Keratinocyte (primary cell): ENCODE measurements at regions not wholly inside any gene's neighbourhood (a gene's known extent, or its start where the extent isn't known, plus 50 kb on each side); places are given as distances from the start of the nearest gene placed in this dataset.

Source experiments
- DNase-seq: peaks from one replicate; pipeline ENCODE4 v3.0.0-alpha.2; 2011; ENCODE audit warnings: low read depth, missing footprints, low spot score
- FAIRE-seq: peaks from 2 replicates; lab custom pipeline; 2011; peaks lifted over from hg19 to GRCh38; lab: Jason Lieb, UNC
- H2AFZ ChIP-seq: 2 replicates; pipeline ENCODE4 v1.6.0; 2012; ENCODE audit warnings: low read length, control low read depth, inconsistent platforms; ENCODE audit not compliant: control insufficient read depth
- H3K27ac ChIP-seq: 2 replicates; pipeline ENCODE4 v1.5.1; 2011; ENCODE audit warnings: low read length; ENCODE audit not compliant: control insufficient read depth, insufficient read depth
- H3K27me3 ChIP-seq: 3 replicates; pipeline ENCODE4 v1.6.0; 2011; ENCODE audit warnings: low read length; ENCODE audit not compliant: control insufficient read depth, insufficient read depth; ENCODE audit errors: extremely low read depth
- H3K36me3 ChIP-seq, 2 experiments: 2 replicates in 1 of 2; 3 replicates in 1 of 2; pipeline ENCODE4 v1.5.1; 2011; ENCODE audit warnings: low read length in 2 of 2, mild to moderate bottlenecking in 1 of 2; ENCODE audit not compliant: control insufficient read depth in 2 of 2, insufficient read depth in 2 of 2; ENCODE audit errors: extremely low read depth in 1 of 2
- H3K4me1 ChIP-seq: 3 replicates; pipeline ENCODE4 v1.5.1; 2011; ENCODE audit warnings: low read length; ENCODE audit not compliant: control insufficient read depth, insufficient read depth; ENCODE audit errors: extremely low read depth
- H3K4me2 ChIP-seq: 3 replicates; pipeline ENCODE4 v1.6.0; 2011; ENCODE audit warnings: low read depth, low read length; ENCODE audit not compliant: control insufficient read depth, insufficient read depth; ENCODE audit errors: extremely low read depth
- H3K4me3 ChIP-seq, 3 experiments: fragments of 200-600 bp in 1 of 3; sonication (generic) in 1 of 3; 2 replicates in 2 of 3; 3 replicates in 1 of 3; pipeline ENCODE4 v1.5.1; 2011 to 2016; ENCODE audit warnings: low read length in 3 of 3, mild to moderate bottlenecking in 3 of 3, control low read depth in 2 of 3, inconsistent platforms in 1 of 3, low read depth in 1 of 3, mixed read lengths in 1 of 3, mixed run types in 1 of 3, moderate library complexity in 1 of 3; ENCODE audit not compliant: control insufficient read depth in 2 of 3, insufficient read depth in 2 of 3; ENCODE audit errors: extremely low read depth in 1 of 3
- H3K79me2 ChIP-seq: 2 replicates; pipeline ENCODE4 v1.6.0; 2012; ENCODE audit warnings: low read length; ENCODE audit not compliant: control insufficient read depth, insufficient read depth
- H3K9ac ChIP-seq: 3 replicates; pipeline ENCODE4 v1.6.0; 2011; ENCODE audit warnings: low read length; ENCODE audit not compliant: control insufficient read depth, insufficient read depth; ENCODE audit errors: extremely low read depth
- H3K9me1 ChIP-seq: 3 replicates; pipeline ENCODE4 v1.6.0; 2011; ENCODE audit warnings: low read length; ENCODE audit not compliant: control insufficient read depth, insufficient read depth; ENCODE audit errors: extremely low read depth
- H3K9me3 ChIP-seq: 2 replicates; pipeline ENCODE4 v1.5.1; 2012; ENCODE audit warnings: low read depth, low read length; ENCODE audit not compliant: control insufficient read depth
- H4K20me1 ChIP-seq: 3 replicates; pipeline ENCODE4 v1.6.0; 2011; ENCODE audit warnings: low read length; ENCODE audit not compliant: control insufficient read depth, insufficient read depth; ENCODE audit errors: extremely low read depth
- EZH2 ChIP-seq: IDR thresholded peaks from one replicate; pipeline ENCODE4 v1.6.1; 2012; ENCODE audit warnings: inconsistent platforms, mild to moderate bottlenecking, low read length, moderate library complexity
- dilution Hi-C: fragments of 300-500 bp; cut with MboI; formaldehyde crosslinking; loops from one replicate; pipeline ENCODE4 v1.7.0; 2020; ENCODE audit warnings: low sequenced_read_pairs; ENCODE audit not compliant: extremely low pct_ligation_motif_present
- TF ChIP-seq, protein P1 (sequence below), 3 experiments: IDR thresholded peaks in 1 of 3; conservative IDR thresholded peaks in 1 of 3; optimal IDR thresholded peaks in 1 of 3; 2 replicates in 2 of 3; 3 replicates in 1 of 3; pipeline versions ENCODE3 to v1.5.1; 2011; ENCODE audit warnings: low read length in 3 of 3, mild to moderate bottlenecking in 3 of 3, moderate library complexity in 2 of 3, control low read depth in 1 of 3, inconsistent platforms in 1 of 3; ENCODE audit not compliant: insufficient read depth in 2 of 3; ENCODE audit errors: extremely low read depth in 1 of 3

DNA sequence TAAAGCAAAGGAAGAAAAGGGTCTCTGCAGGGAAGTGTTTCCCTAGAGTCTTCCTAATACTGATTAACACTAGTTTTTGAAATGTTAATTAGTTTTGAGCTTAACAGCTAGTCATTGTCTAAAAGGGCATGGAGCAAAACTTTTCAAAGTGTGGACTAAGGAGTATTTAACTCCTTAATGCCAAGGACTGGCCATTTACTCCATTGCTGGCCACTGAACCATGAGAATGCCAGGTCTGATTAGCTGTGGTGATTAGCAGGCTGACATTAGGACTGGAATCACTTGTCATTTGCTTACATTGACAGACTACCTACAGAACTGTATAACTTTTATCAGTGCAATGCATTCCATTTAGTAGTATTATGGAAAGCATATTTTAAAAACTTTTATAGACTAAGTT lies 987.0 kb downstream of the NR2F1-AS1 start:
- Histone ChIP-seq H3K27ac (no peak overlapping the region), H4K20me1 (no peaks in the 10 kb centered on the region), H3K79me2 (no peaks in the 10 kb centered on the region), H3K4me1 (no peaks in the 10 kb centered on the region), H3K9ac (no peak overlapping the region), H3K9me1 (no peaks in the 10 kb centered on the region), H3K36me3 (no peaks in the 10 kb centered on the region), H3K27me3 (no peaks in the 10 kb centered on the region), H3K4me2 (no peak overlapping the region), H3K9me3 (no peaks in the 10 kb centered on the region), H3K4me3 (no peak overlapping the region), H2AFZ (no peak overlapping the region)
- TF ChIP-seq, protein P1, sequence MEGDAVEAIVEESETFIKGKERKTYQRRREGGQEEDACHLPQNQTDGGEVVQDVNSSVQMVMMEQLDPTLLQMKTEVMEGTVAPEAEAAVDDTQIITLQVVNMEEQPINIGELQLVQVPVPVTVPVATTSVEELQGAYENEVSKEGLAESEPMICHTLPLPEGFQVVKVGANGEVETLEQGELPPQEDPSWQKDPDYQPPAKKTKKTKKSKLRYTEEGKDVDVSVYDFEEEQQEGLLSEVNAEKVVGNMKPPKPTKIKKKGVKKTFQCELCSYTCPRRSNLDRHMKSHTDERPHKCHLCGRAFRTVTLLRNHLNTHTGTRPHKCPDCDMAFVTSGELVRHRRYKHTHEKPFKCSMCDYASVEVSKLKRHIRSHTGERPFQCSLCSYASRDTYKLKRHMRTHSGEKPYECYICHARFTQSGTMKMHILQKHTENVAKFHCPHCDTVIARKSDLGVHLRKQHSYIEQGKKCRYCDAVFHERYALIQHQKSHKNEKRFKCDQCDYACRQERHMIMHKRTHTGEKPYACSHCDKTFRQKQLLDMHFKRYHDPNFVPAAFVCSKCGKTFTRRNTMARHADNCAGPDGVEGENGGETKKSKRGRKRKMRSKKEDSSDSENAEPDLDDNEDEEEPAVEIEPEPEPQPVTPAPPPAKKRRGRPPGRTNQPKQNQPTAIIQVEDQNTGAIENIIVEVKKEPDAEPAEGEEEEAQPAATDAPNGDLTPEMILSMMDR (optimal IDR thresholded peaks at IDR 0.05 in 1 of 3, IDR thresholded peaks at IDR 0.05 in 1 of 3, conservative IDR thresholded peaks at IDR 0.05 in 1 of 3; ENCODE audit: extremely low read depth in 1 of 3, insufficient read depth in 2 of 3, low read length in 3 of 3) = no peak
- no peak for TF ChIP-seq EZH2
- FAIRE-seq (no peak), DNase-seq (no peak)
- dilution Hi-C loops = no loop called here

DNA sequence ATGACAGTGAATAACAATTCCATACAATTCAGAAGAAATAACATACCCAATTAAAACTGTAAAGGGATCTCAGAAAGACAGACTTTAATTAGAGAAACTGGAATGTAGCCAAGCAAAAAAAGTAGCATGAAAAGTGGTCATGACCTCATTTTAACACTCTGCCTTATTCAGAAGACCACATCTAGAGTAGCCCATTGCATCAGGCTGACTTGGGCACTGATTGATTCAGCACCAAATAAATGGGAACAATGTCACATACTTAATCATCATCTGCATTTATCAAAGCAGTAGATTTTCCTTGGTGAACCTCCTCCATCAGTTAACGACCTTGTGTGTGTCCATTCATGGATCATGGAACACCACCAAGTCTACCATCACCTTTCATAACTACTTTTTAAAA lies 992.1 kb downstream of the NR2F1-AS1 start:
- FAIRE-seq (no peak), DNase-seq (no peak)
- no peaks in the 10 kb centered on the region for H3K27me3 ChIP-seq
- no peaks in the 10 kb centered on the region for H4K20me1 ChIP-seq
- dilution Hi-C loops = no loop called here
- TF ChIP-seq, protein P1 (optimal IDR thresholded peaks at IDR 0.05 in 1 of 3, IDR thresholded peaks at IDR 0.05 in 1 of 3, conservative IDR thresholded peaks at IDR 0.05 in 1 of 3; ENCODE audit: extremely low read depth in 1 of 3, insufficient read depth in 2 of 3, low read length in 3 of 3) = no peak
- TF ChIP-seq EZH2 = no peak
- no peak overlapping the region for H3K4me3 ChIP-seq
- no peak overlapping the region for H3K27ac ChIP-seq
- no peaks in the 10 kb centered on the region for H3K4me1 ChIP-seq
- no peaks in the 10 kb centered on the region for H3K9me1 ChIP-seq
- H3K36me3 ChIP-seq = no peaks in the 10 kb centered on the region
- H3K9me3 ChIP-seq = no peaks in the 10 kb centered on the region
- no peaks in the 10 kb centered on the region for H3K79me2 ChIP-seq
- H3K9ac ChIP-seq = no peak overlapping the region
- H2AFZ ChIP-seq = no peak overlapping the region
- H3K4me2 ChIP-seq = no peak overlapping the region
